Endothelial cell of umbilical vein (primary cell): ENCODE measurements at regions not wholly inside any gene's neighbourhood (a gene's known extent, or its start where the extent isn't known, plus 50 kb on each side); places are given as distances from the start of the nearest gene placed in this dataset.

Experiments used
- BruUV-seq: library from RNA; stranded (reverse); fragments of 400-500 nt; replicated peaks from 2 replicates; lab custom pipeline; 2021; lab: Mats Ljungman, UMichigan
- CTCF ChIA-PET: fragments of 300-600, 350-600 bp; sonication (Branson Sonifier 250); formaldehyde crosslinking; loops from one replicate; lab custom pipeline; 2021; ENCODE audit warnings: antibody characterized with exemption, inconsistent platforms; lab: Charles Lee
- POLR2A ChIA-PET: fragments of 300-600, 350-600 bp; sonication (Branson Sonifier 250); formaldehyde crosslinking; loops from one replicate; lab custom pipeline; 2021; ENCODE audit warnings: antibody characterized with exemption, inconsistent platforms; lab: Charles Lee
- DNase-seq: peaks from one replicate; pipeline ENCODE4 v3.0.0-alpha.2; 2011; ENCODE audit warnings: low read depth, low spot score
- FAIRE-seq: peaks from 2 replicates; lab custom pipeline; 2011; peaks lifted over from hg19 to GRCh38; lab: Jason Lieb, UNC
- H2AFZ ChIP-seq: 2 replicates; pipeline ENCODE4 v1.6.0; 2012; ENCODE audit warnings: low read depth, low read length, control low read depth, inconsistent platforms
- H3K27ac ChIP-seq: 2 replicates; pipeline ENCODE4 v1.5.1; 2011; ENCODE audit warnings: low read depth, mild to moderate bottlenecking, control low read depth, low read length, moderate library complexity; ENCODE audit not compliant: insufficient read depth
- H3K27me3 ChIP-seq, 2 experiments: 2 replicates each; pipeline versions ENCODE4 v1.6.0 to v1.6.1; 2011; ENCODE audit warnings: low read length in 2 of 2, mixed read lengths in 1 of 2; ENCODE audit not compliant: control insufficient read depth in 2 of 2, insufficient read depth in 2 of 2
- H3K36me3 ChIP-seq, 2 experiments: 2 replicates in 1 of 2; 3 replicates in 1 of 2; pipeline ENCODE4 v1.5.1; 2011; ENCODE audit warnings: low read length in 2 of 2, mild to moderate bottlenecking in 1 of 2, moderate library complexity in 1 of 2; ENCODE audit not compliant: control insufficient read depth in 2 of 2, insufficient read depth in 2 of 2; ENCODE audit errors: extremely low read depth in 1 of 2
- H3K4me1 ChIP-seq: 3 replicates; pipeline ENCODE4 v1.5.1; 2011; ENCODE audit warnings: mild to moderate bottlenecking, low read length; ENCODE audit not compliant: control insufficient read depth, insufficient read depth; ENCODE audit errors: extremely low read depth
- H3K4me2 ChIP-seq: 2 replicates; pipeline ENCODE4 v1.6.1; 2011; ENCODE audit warnings: low read length, control low read depth, mixed read lengths; ENCODE audit not compliant: insufficient read depth
- H3K4me3 ChIP-seq, 3 experiments: fragments of 200-600 bp in 1 of 3; sonication (generic), shearing (Covaris generic) in 1 of 3; replicated peaks in 1 of 3; 2 replicates each; pipeline ENCODE4 v1.5.1; 2011 to 2016; ENCODE audit warnings: control low read depth in 3 of 3, low read length in 3 of 3, mild to moderate bottlenecking in 2 of 3, inconsistent platforms in 1 of 3, low read depth in 1 of 3, moderate library complexity in 1 of 3; ENCODE audit not compliant: insufficient read depth in 1 of 3
- H3K79me2 ChIP-seq: 2 replicates; pipeline ENCODE4 v1.6.0; 2012; ENCODE audit warnings: low read length, inconsistent platforms; ENCODE audit not compliant: control insufficient read depth, insufficient read depth
- H3K9ac ChIP-seq: replicated peaks from 2 replicates; pipeline ENCODE3; 2011; ENCODE audit warnings: low read length, control low read depth; ENCODE audit not compliant: insufficient read depth; ENCODE audit errors: extremely low read depth
- H3K9me1 ChIP-seq: replicated peaks from 3 replicates; pipeline ENCODE4 v1.6.0; 2011; ENCODE audit warnings: mild to moderate bottlenecking, low read length; ENCODE audit not compliant: control insufficient read depth, insufficient read depth; ENCODE audit errors: extremely low read depth
- H3K9me3 ChIP-seq: replicated peaks from 2 replicates; pipeline ENCODE4 v1.5.1; 2012; ENCODE audit warnings: low read length, inconsistent platforms; ENCODE audit not compliant: control insufficient read depth, insufficient read depth
- H4K20me1 ChIP-seq: replicated peaks from 2 replicates; pipeline ENCODE3; 2011; ENCODE audit warnings: mild to moderate bottlenecking, low read length; ENCODE audit not compliant: control insufficient read depth, insufficient read depth; ENCODE audit errors: extremely low read depth
- CTCF ChIP-seq, 2 donors: IDR thresholded peaks; 1 replicate in 1 of 2; 2 replicates in 1 of 2; pipeline ENCODE4 v1.5.1; 2011; ENCODE audit warnings: low read length in 2 of 2, mild to moderate bottlenecking in 2 of 2, moderate library complexity in 2 of 2, control low read depth in 1 of 2, inconsistent platforms in 1 of 2, low read depth in 1 of 2; ENCODE audit not compliant: insufficient read depth in 1 of 2; ENCODE audit errors: extremely low read depth in 1 of 2
- EZH2 ChIP-seq: IDR thresholded peaks from 2 replicates; pipeline ENCODE4 v1.6.1; 2012; ENCODE audit warnings: borderline replicate concordance, low read depth, mild to moderate bottlenecking, moderate library complexity, low read length, inconsistent platforms; ENCODE audit not compliant: severe bottlenecking
- FOS ChIP-seq: IDR thresholded peaks from 2 replicates; pipeline ENCODE4 v1.6.1; 2011; ENCODE audit warnings: mild to moderate bottlenecking, low read length, moderate library complexity, borderline replicate concordance; ENCODE audit not compliant: insufficient read depth
- GATA2 ChIP-seq: IDR thresholded peaks from 2 replicates; pipeline ENCODE4 v1.7.0; 2011; ENCODE audit warnings: low read depth, mild to moderate bottlenecking, moderate library complexity, mixed read lengths, low read length; ENCODE audit not compliant: insufficient read length, insufficient read depth
- JUN ChIP-seq: IDR thresholded peaks from 2 replicates; pipeline ENCODE4 v1.6.1; 2011; ENCODE audit warnings: borderline replicate concordance, low read depth; ENCODE audit not compliant: insufficient read length, insufficient read depth
- MAX ChIP-seq: IDR thresholded peaks from 2 replicates; pipeline ENCODE4 v1.6.1; 2011; ENCODE audit not compliant: insufficient read depth, insufficient read length
- POLR2A ChIP-seq: IDR thresholded peaks from 2 replicates; pipeline ENCODE4 v1.6.1; 2012; ENCODE audit warnings: low read depth, mild to moderate bottlenecking, control low read depth, low read length
- POLR2AphosphoS5 ChIP-seq: IDR thresholded peaks from 2 replicates; pipeline ENCODE4 v1.6.1; 2012; ENCODE audit warnings: low read depth, mild to moderate bottlenecking, control low read depth, low read length, moderate library complexity; ENCODE audit not compliant: insufficient read depth
- dilution Hi-C: fragments of 300-500 bp; cut with MboI; formaldehyde crosslinking; loops from one replicate; pipeline ENCODE4 v1.15.0; 2019; ENCODE audit warnings: low sequenced_read_pairs; ENCODE audit not compliant: extremely low pct_ligation_motif_present
- intact Hi-C: fragments of 100-400 bp; cut with micrococcal nuclease; formaldehyde crosslinking; loops from one replicate; pipeline ENCODE4 v1.10.0; 2022

GRCh38 chr6:1542764-1543163, 67.0 kb upstream of the FOXC1 start:
- Histone ChIP-seq H4K20me1 (no peaks in the 10 kb centered on the region), H3K36me3 (no peaks in the 10 kb centered on the region), H3K9me3 (no peaks in the 10 kb centered on the region), H3K4me1 (no peaks in the 10 kb centered on the region), H2AFZ (no peak overlapping the region), H3K9me1 (no peaks in the 10 kb centered on the region), H3K27ac (no peak overlapping the region), H3K9ac (no peak overlapping the region), H3K4me3 (no peak overlapping the region), H3K79me2 (no peaks in the 10 kb centered on the region), H3K27me3 (peaks cover 0 to 1% of the 10 kb centered on the region in 2 experiments), H3K4me2 (no peak overlapping the region)
- FAIRE-seq: no peak
- intact Hi-C loops (no loop called here), dilution Hi-C loops (no loop called here)
- TF ChIP-seq EZH2: no peak
- no peak for TF ChIP-seq CTCF (IDR thresholded peaks at IDR 0.05; ENCODE audit: extremely low read depth in 1 of 2, insufficient read depth in 1 of 2, low read depth in 1 of 2, low read length in 2 of 2)
- TF ChIP-seq POLR2A: no peak
- TF ChIP-seq POLR2AphosphoS5: no peak
- no peak for TF ChIP-seq JUN
- TF ChIP-seq MAX: no peak
- TF ChIP-seq FOS: no peak
- TF ChIP-seq GATA2: no peak
- CTCF ChIA-PET: interaction anchor here (1.0 to 2.2 kb wide), 2 partner anchors 10 to 12 kb away, joined by 3 to 11 read pairs; no protein-coding TSS in a partner anchor
- no TSS peak for BruUV-seq
- POLR2A ChIA-PET: interaction anchor here (0.6 kb wide), 1 partner anchor 15 kb away, joined by 4 read pairs; no protein-coding TSS in a partner anchor
- DNase-seq: no peak
